Kidney (tissue), 13 donors: ENCODE measurements at regions not wholly inside any gene's neighbourhood (a gene's known extent, or its start where the extent isn't known, plus 50 kb on each side); places are given as distances from the start of the nearest gene placed in this dataset.
"Not testable (repeated sequence)": the region's sequence is repeated elsewhere in the genome, so short reads cannot be mapped to it uniquely, and the experiment has no call there.

Source experiments
- DNase-seq, 5 donors: peaks; one replicate each; pipeline ENCODE4 v3.0.0-alpha.2; 2013 to 2020
- FAIRE-seq: peaks from 2 replicates; lab custom pipeline; 2012; peaks lifted over from hg19 to GRCh38; lab: Jason Lieb, UNC
- H3K27ac ChIP-seq, 2 donors: one replicate each; pipeline ENCODE4 v1.7.0; 2013; ENCODE audit warnings: low read depth in 2 of 2, low read length in 2 of 2, inconsistent platforms in 1 of 2
- H3K27me3 ChIP-seq: one replicate; pipeline ENCODE4 v1.7.1; 2013; ENCODE audit warnings: low read length, inconsistent platforms; ENCODE audit not compliant: control insufficient read depth, insufficient read depth
- H3K36me3 ChIP-seq, 3 donors: one replicate each; pipeline versions ENCODE4 v1.7.0 to v1.7.1; 2013; ENCODE audit warnings: low read length in 3 of 3, control low read depth in 1 of 3, inconsistent platforms in 1 of 3; ENCODE audit not compliant: insufficient read depth in 3 of 3, control insufficient read depth in 2 of 3
- H3K4me1 ChIP-seq, 3 donors: one replicate each; pipeline versions ENCODE4 v1.7.0 to v1.7.1; 2013; ENCODE audit warnings: low read length in 3 of 3, inconsistent platforms in 1 of 3, low read depth in 1 of 3; ENCODE audit not compliant: control insufficient read depth in 2 of 3, insufficient read depth in 2 of 3
- H3K4me3 ChIP-seq, 3 donors: one replicate each; pipeline versions ENCODE4 v1.7.0 to v1.8.1; 2013; ENCODE audit warnings: low read length in 3 of 3, control low read depth in 1 of 3, inconsistent platforms in 1 of 3
- H3K9ac ChIP-seq, 3 donors: one replicate each; pipeline versions ENCODE4 v1.7.0 to v1.7.1; 2013; ENCODE audit warnings: low read length in 3 of 3, control low read depth in 1 of 3, inconsistent platforms in 1 of 3
- H3K9me3 ChIP-seq, 3 donors: one replicate each; pipeline versions ENCODE4 v1.7.0 to v1.7.1; 2013; ENCODE audit warnings: low read length in 3 of 3, control low read depth in 1 of 3, inconsistent platforms in 1 of 3; ENCODE audit not compliant: control insufficient read depth in 2 of 3, insufficient read depth in 1 of 3
- intact Hi-C: fragments of 100-400 bp; cut with DNase I; formaldehyde crosslinking; loops from one replicate; pipeline ENCODE4 v1.11.1; 2022
- TF ChIP-seq, protein P1 (sequence below): IDR thresholded peaks from 3 replicates; pipeline ENCODE4 v1.5.1; 2012; ENCODE audit warnings: mild to moderate bottlenecking, moderate library complexity, borderline replicate concordance; ENCODE audit not compliant: insufficient read depth; ENCODE audit errors: extremely low read depth
- donor health status: control.
- donor health status: control.
- donor health status: control.
- donor health status: control.
- donor health status: control.
- donor health status: DM: yes; HTN: yes; CAD: no.
- donor health status: Normal renal cell carcinoma (clear cell type).

DNA sequence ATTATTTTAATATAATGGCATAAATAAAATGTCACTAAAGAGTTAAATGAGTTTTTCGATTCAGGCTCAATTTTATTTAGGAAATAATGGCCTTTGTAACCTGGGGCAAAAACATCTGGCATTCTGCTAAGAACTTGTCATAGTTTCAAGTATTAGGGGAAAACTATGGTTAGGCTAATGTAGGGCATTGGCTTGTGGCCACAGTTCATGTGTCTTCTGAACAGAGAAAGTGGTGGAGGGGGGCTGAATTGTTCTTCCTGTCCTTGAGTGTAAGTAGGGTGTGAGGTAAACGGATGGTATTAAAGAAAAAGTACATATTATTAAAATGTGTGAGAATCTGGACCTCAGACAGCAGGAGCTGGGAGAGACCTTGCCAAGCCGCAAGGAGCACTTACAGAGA is 69.1 kb upstream of the KLF14 start:
- no peaks in the 10 kb centered on the region for H3K4me1 ChIP-seq
- H3K27me3 ChIP-seq: no peaks in the 10 kb centered on the region
- H3K4me3 ChIP-seq: no peak overlapping the region
- no peaks in the 10 kb centered on the region for H3K9me3 ChIP-seq
- DNase-seq (no peak), FAIRE-seq (no peak)
- no peaks in the 10 kb centered on the region for H3K36me3 ChIP-seq
- H3K27ac ChIP-seq: no peak overlapping the region
- intact Hi-C loops: no loop called here
- H3K9ac ChIP-seq: no peak overlapping the region
- TF ChIP-seq, protein P1, sequence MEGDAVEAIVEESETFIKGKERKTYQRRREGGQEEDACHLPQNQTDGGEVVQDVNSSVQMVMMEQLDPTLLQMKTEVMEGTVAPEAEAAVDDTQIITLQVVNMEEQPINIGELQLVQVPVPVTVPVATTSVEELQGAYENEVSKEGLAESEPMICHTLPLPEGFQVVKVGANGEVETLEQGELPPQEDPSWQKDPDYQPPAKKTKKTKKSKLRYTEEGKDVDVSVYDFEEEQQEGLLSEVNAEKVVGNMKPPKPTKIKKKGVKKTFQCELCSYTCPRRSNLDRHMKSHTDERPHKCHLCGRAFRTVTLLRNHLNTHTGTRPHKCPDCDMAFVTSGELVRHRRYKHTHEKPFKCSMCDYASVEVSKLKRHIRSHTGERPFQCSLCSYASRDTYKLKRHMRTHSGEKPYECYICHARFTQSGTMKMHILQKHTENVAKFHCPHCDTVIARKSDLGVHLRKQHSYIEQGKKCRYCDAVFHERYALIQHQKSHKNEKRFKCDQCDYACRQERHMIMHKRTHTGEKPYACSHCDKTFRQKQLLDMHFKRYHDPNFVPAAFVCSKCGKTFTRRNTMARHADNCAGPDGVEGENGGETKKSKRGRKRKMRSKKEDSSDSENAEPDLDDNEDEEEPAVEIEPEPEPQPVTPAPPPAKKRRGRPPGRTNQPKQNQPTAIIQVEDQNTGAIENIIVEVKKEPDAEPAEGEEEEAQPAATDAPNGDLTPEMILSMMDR: no peak

DNA sequence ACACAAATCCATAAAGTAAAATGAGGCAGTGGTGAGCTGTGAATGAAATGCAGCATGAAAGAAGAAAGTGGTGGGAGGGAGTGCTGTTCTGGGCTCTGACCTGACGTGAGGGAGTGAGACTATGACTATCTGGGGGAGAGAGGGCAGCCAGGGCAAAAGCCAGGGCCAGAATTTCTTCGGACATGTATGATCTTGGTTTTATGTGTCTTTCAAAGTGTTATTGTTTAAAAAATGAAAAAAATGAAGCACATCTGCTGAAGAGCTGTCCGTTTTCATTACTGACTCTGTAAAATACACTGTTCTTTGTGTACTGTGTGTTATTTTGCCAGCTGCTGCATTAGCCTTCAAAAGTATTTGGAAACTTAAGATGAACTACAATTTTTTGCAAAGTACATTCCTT is 70.2 kb upstream of the KLF14 start:
- DNase-seq: peak in 3 of 5 donors; percentile 19 to 40 (median 27)
- intact Hi-C loops: no loop called here
- FAIRE-seq: no peak
- Histone ChIP-seq H3K9me3 (no peaks in the 10 kb centered on the region), H3K9ac (no peak overlapping the region), H3K36me3 (no peaks in the 10 kb centered on the region), H3K27me3 (no peaks in the 10 kb centered on the region), H3K27ac (no peak overlapping the region), H3K4me1 (no peaks in the 10 kb centered on the region), H3K4me3 (no peak overlapping the region)
- TF ChIP-seq, protein P1: no peak

DNA sequence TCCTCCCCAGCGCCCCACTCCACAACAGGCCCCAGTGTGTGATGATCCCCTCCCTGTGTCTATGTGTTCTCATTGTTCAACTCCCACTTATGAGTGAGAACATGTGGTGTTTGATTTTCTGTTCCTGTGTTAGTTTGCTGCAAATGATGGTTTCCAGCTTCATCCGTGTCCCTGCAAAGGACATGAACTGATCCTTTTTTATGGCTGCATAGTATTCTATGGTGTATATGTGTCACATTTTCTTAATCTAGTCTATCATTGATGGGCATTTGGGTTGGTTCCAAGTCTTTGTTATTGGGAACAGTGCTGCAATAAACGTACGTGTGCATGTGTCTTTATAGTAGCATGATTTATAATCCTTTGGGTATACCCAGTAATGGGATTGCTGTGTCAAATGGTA is 78.8 kb upstream of the KLF14 start:
- FAIRE-seq, H3K9me3 ChIP-seq, H3K9ac ChIP-seq, H3K4me3 ChIP-seq, H3K4me1 ChIP-seq, intact Hi-C loops, H3K27ac ChIP-seq, DNase-seq, H3K27me3 ChIP-seq, H3K36me3 ChIP-seq: not testable (repeated sequence)

DNA sequence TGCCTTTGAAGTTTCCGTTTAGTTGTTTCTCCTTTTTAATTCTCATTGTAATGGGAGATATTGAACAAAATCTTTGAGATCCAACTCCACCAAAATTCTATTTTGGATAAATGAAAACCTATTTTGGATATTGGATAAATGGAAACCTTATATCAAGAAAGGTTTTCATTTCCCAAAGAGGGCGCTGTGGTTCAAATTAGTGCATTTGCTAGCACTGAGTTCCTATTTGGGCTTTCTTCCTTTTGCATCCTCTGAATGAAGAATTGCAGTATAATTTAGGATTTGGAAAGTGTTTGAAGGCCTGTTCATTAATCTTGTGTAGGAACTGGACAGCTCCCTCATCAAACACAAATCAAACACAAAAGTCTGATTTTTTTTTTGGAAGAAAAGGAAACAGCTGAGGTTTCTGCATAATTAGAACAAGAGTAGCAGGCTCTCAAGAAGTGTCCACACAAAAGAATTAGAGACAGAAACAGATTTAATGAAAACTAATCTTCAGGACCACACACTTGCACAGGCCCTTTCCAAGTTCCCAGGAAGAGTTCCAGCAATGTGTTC is 80.8 kb upstream of the KLF14 start:
- intact Hi-C loops: no loop called here
- Histone ChIP-seq H3K9me3 (no peaks in the 10 kb centered on the region), H3K27me3 (no peaks in the 10 kb centered on the region), H3K4me3 (no peak overlapping the region), H3K4me1 (no peaks in the 10 kb centered on the region), H3K9ac (no peak overlapping the region), H3K27ac (no peak overlapping the region), H3K36me3 (no peaks in the 10 kb centered on the region)
- peak in 2 of 5 donors; percentile 21 to 65 for DNase-seq
- FAIRE-seq: no peak
- TF ChIP-seq, protein P1: peak; percentile 15
